GM12878 (cell line): ENCODE measurements at regions not wholly inside any gene's neighbourhood (a gene's known extent, or its start where the extent isn't known, plus 50 kb on each side); places are given as distances from the start of the nearest gene placed in this dataset.

Experiments used
- ATAC-seq: fragments of 200-7000 bp; cut with Tn5 transposase; 3 replicates; pipeline ENCODE4 v1.9.1; 2020; ENCODE audit warnings: mild to moderate bottlenecking, moderate library complexity
- BruUV-seq: library from RNA; stranded (reverse); fragments of 400-500 nt; replicated peaks from 2 replicates; lab custom pipeline; 2021; lab: Mats Ljungman, UMichigan
- CTCF ChIA-PET: fragments of 300-600 bp; sonication (Branson Sonifier 250); formaldehyde crosslinking; extraction: SDS; loops from one replicate; lab custom pipeline; 2021; ENCODE audit warnings: inconsistent platforms; lab: Yijun Ruan, JAX
- POLR2A ChIA-PET: fragments of 350-600 bp; formaldehyde crosslinking; extraction: SDS; loops from one replicate; lab custom pipeline; 2021; ENCODE audit warnings: inconsistent platforms; lab: Charles Lee
- RAD21 ChIA-PET: fragments of 300-600 bp; sonication (Branson Sonifier 250); formaldehyde crosslinking; loops from one replicate; lab custom pipeline; 2023; ENCODE audit warnings: antibody characterized with exemption; ENCODE audit not compliant: unreplicated experiment; lab: Charles Lee
- SMC1A ChIA-PET: fragments of 300-600 bp; sonication (Branson Sonifier 250); formaldehyde crosslinking; loops from one replicate; lab custom pipeline; 2023; ENCODE audit not compliant: unreplicated experiment, uncharacterized antibody; lab: Charles Lee
- DNase-seq: peaks from one replicate; pipeline ENCODE4 v3.0.0-alpha.2; 2011; ENCODE audit warnings: low read depth, low spot score
- FAIRE-seq: peaks from 3 replicates; lab custom pipeline; 2011; peaks lifted over from hg19 to GRCh38; lab: Jason Lieb, UNC
- H2AFZ ChIP-seq: 2 replicates; pipeline ENCODE4 v1.6.0; 2011; ENCODE audit warnings: low read depth, low read length, control low read depth; ENCODE audit not compliant: control insufficient read depth
- H3K27ac ChIP-seq: 2 replicates; pipeline ENCODE4 v1.5.1; 2011; ENCODE audit warnings: control low read depth; ENCODE audit not compliant: control insufficient read depth, insufficient read depth
- H3K27me3 ChIP-seq, 2 experiments: replicated peaks in 1 of 2; 2 replicates each; pipeline versions ENCODE4 v1.6.0 to v1.6.1; 2011; ENCODE audit warnings: low read length in 1 of 2; ENCODE audit not compliant: control insufficient read depth in 2 of 2, insufficient read depth in 2 of 2
- H3K36me3 ChIP-seq, 2 experiments: 2 replicates each; pipeline ENCODE4 v1.5.1; 2011; ENCODE audit warnings: low read length in 1 of 2; ENCODE audit not compliant: control insufficient read depth in 2 of 2, insufficient read depth in 2 of 2
- H3K4me1 ChIP-seq: 2 replicates; pipeline ENCODE4 v1.6.1; 2011; ENCODE audit warnings: mild to moderate bottlenecking, low read length, moderate library complexity, mixed read lengths; ENCODE audit not compliant: control insufficient read depth, insufficient read depth
- H3K4me2 ChIP-seq: 2 replicates; pipeline ENCODE4 v1.6.0; 2011; ENCODE audit warnings: control low read depth; ENCODE audit not compliant: control insufficient read depth, insufficient read depth
- H3K4me3 ChIP-seq: fragments of 200-600 bp; sonication (generic); 2 replicates; pipeline ENCODE4 v1.5.1; 2016
- H3K79me2 ChIP-seq: 2 replicates; pipeline ENCODE4 v1.6.0; 2011; ENCODE audit warnings: low read length; ENCODE audit not compliant: control insufficient read depth, insufficient read depth
- H3K9ac ChIP-seq: 2 replicates; pipeline ENCODE4 v1.8.0; 2011; ENCODE audit warnings: low read length, control low read depth, mixed read lengths; ENCODE audit not compliant: control insufficient read depth, insufficient read depth
- H3K9me3 ChIP-seq: replicated peaks from 3 replicates; pipeline ENCODE4 v1.5.1; 2011; ENCODE audit warnings: mild to moderate bottlenecking, low read length; ENCODE audit not compliant: control insufficient read depth, insufficient read depth
- H4K20me1 ChIP-seq: 2 replicates; pipeline ENCODE4 v1.6.0; 2011; ENCODE audit not compliant: control insufficient read depth, insufficient read depth
- CEBPZ ChIP-seq: fragments of 150-350 bp; IDR thresholded peaks from 2 replicates; pipeline ENCODE4 v1.6.1; 2016; ENCODE audit warnings: low read depth, low read length
- E4F1 ChIP-seq: fragments of 450-650 bp; IDR thresholded peaks from 2 replicates; pipeline ENCODE4 v1.6.1; 2018; ENCODE audit warnings: borderline replicate concordance, mild to moderate bottlenecking; ENCODE audit not compliant: partially characterized antibody
- HCFC1 ChIP-seq: fragments of 150-350 bp; IDR thresholded peaks from 2 replicates; pipeline ENCODE4 v1.6.1; 2014; ENCODE audit warnings: low read length
- SMARCA5 ChIP-seq: fragments of 450-650 bp; IDR thresholded peaks from 2 replicates; pipeline ENCODE4 v1.6.1; 2017; ENCODE audit warnings: mild to moderate bottlenecking
- in situ Hi-C: fragments of 300-500 bp; cut with MboI; formaldehyde crosslinking; loops from 9 replicates; pipeline ENCODE4 v1.14.3; 2018; ENCODE audit warnings: mixed read lengths
- intact Hi-C: fragments of 100-400 bp; cut with micrococcal nuclease; formaldehyde crosslinking; loops from one replicate; pipeline ENCODE4 v1.14.2; 2022; ENCODE audit not compliant: unreplicated experiment
- TF ChIP-seq, protein P1 (sequence below): fragments of 450-650 bp; IDR thresholded peaks from 2 replicates; pipeline ENCODE4 v1.6.1; 2014; ENCODE audit warnings: mild to moderate bottlenecking

- ATAC-seq (no peak), DNase-seq (no peak), FAIRE-seq (no peak)
- no peak overlapping the region for H3K4me3 ChIP-seq
- SMC1A ChIA-PET, result no interaction called here
- H3K36me3 ChIP-seq, result no peaks in the 10 kb centered on the region
- TF ChIP-seq CEBPZ, result no peak
- no peak for TF ChIP-seq E4F1
- TF ChIP-seq, protein P1, sequence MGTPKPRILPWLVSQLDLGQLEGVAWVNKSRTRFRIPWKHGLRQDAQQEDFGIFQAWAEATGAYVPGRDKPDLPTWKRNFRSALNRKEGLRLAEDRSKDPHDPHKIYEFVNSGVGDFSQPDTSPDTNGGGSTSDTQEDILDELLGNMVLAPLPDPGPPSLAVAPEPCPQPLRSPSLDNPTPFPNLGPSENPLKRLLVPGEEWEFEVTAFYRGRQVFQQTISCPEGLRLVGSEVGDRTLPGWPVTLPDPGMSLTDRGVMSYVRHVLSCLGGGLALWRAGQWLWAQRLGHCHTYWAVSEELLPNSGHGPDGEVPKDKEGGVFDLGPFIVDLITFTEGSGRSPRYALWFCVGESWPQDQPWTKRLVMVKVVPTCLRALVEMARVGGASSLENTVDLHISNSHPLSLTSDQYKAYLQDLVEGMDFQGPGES, result no peak
- TF ChIP-seq SMARCA5, result no peak
- TF ChIP-seq HCFC1, result no peak
- CTCF ChIA-PET, result no interaction called here
- no peaks in the 10 kb centered on the region for H3K79me2 ChIP-seq
- intact Hi-C loops (no loop called here), in situ Hi-C loops (no loop called here)
- no peak overlapping the region for H3K27ac ChIP-seq
- H3K27me3 ChIP-seq, result no peaks in the 10 kb centered on the region
- no peak overlapping the region for H3K4me2 ChIP-seq
- no peak overlapping the region for H3K9ac ChIP-seq
- RAD21 ChIA-PET, result no interaction called here
- BruUV-seq, result no TSS peak
- H4K20me1 ChIP-seq, result no peaks in the 10 kb centered on the region
- H3K4me1 ChIP-seq, result no peaks in the 10 kb centered on the region
- H3K9me3 ChIP-seq, result no peaks in the 10 kb centered on the region
- no peak overlapping the region for H2AFZ ChIP-seq
- POLR2A ChIA-PET, result no interaction called here
These were observed 61.9 kb upstream of the HK2 start for GRCh38 chr2:74772046-74772445.
